ENCODE measurements at regions not wholly inside any gene's neighbourhood (a gene's known extent, or its start where the extent isn't known, plus 50 kb on each side); places are given as distances from the start of the nearest gene placed in this dataset.

- Histone ChIP-seq H3K4me3 (replicated peaks in 1 of 3; ENCODE audit: insufficient read depth in 1 of 3, low read depth in 1 of 3, low read length in 3 of 3) (no peak overlapping the region), H3K4me2 (ENCODE audit: insufficient read depth, low read length) (no peak overlapping the region), H3K4me1 (ENCODE audit: control insufficient read depth, extremely low read depth, insufficient read depth, low read length) (no peaks in the 10 kb centered on the region), H4K20me1 (replicated peaks; ENCODE audit: control insufficient read depth, extremely low read depth, insufficient read depth, low read length) (no peaks in the 10 kb centered on the region), H3K9me1 (replicated peaks; ENCODE audit: control insufficient read depth, extremely low read depth, insufficient read depth, low read length) (no peaks in the 10 kb centered on the region), H3K27me3 (ENCODE audit: control insufficient read depth in 2 of 2, insufficient read depth in 2 of 2, low read length in 2 of 2) (no peaks in the 10 kb centered on the region), H2AFZ (ENCODE audit: low read depth, low read length) (no peak overlapping the region), H3K27ac (ENCODE audit: insufficient read depth, low read depth, low read length) (no peak overlapping the region), H3K9ac (replicated peaks; ENCODE audit: extremely low read depth, insufficient read depth, low read length) (no peak overlapping the region), H3K79me2 (ENCODE audit: control insufficient read depth, insufficient read depth, low read length) (no peaks in the 10 kb centered on the region), H3K36me3 (ENCODE audit: control insufficient read depth in 2 of 2, extremely low read depth in 1 of 2, insufficient read depth in 2 of 2, low read length in 2 of 2) (no peaks in the 10 kb centered on the region), H3K9me3 (replicated peaks; ENCODE audit: control insufficient read depth, insufficient read depth, low read length) (no peaks in the 10 kb centered on the region)
- BruUV-seq (replicated peaks), result no TSS peak
- ChIA-PET POLR2A (no interaction called here), CTCF (no interaction called here)
- no peak for DNase-seq (ENCODE audit: low read depth, low spot score)
- intact Hi-C loops (cut with micrococcal nuclease) (no loop called here), dilution Hi-C loops (cut with MboI; ENCODE audit: extremely low pct_ligation_motif_present, low sequenced_read_pairs) (no loop called here)
- TF ChIP-seq JUN (IDR thresholded peaks at IDR 0.05; ENCODE audit: borderline replicate concordance, insufficient read depth, insufficient read length, low read depth) (no peak), POLR2AphosphoS5 (IDR thresholded peaks at IDR 0.05; ENCODE audit: insufficient read depth, low read depth, low read length) (no peak), MAX (IDR thresholded peaks at IDR 0.05; ENCODE audit: insufficient read depth, insufficient read length) (no peak), EZH2 (IDR thresholded peaks at IDR 0.05; ENCODE audit: borderline replicate concordance, low read depth, low read length, severe bottlenecking) (no peak), MYC (IDR thresholded peaks at IDR 0.05; ENCODE audit: low read depth, low read length) (no peak), CTCF (IDR thresholded peaks at IDR 0.05; ENCODE audit: extremely low read depth in 1 of 2, insufficient read depth in 1 of 2, low read depth in 1 of 2, low read length in 2 of 2) (no peak), POLR2A (IDR thresholded peaks at IDR 0.05; ENCODE audit: low read depth, low read length) (no peak), FOS (IDR thresholded peaks at IDR 0.05; ENCODE audit: borderline replicate concordance, insufficient read depth, low read length) (no peak), GATA2 (IDR thresholded peaks at IDR 0.05; ENCODE audit: insufficient read depth, insufficient read length, low read depth, low read length) (no peak)
- FAIRE-seq, result no peak
Measured at GRCh38 chr10:36301539-36301938, 659.4 kb upstream of the FZD8 start.

Measured in endothelial cell of umbilical vein (primary cell).